ENCODE measurements at regions not wholly inside any gene's neighbourhood (a gene's known extent, or its start where the extent isn't known, plus 50 kb on each side); places are given as distances from the start of the nearest gene placed in this dataset.
A peak's percentile ranks its signal among the peaks of the same experiment; 100 is the strongest.

DNA sequence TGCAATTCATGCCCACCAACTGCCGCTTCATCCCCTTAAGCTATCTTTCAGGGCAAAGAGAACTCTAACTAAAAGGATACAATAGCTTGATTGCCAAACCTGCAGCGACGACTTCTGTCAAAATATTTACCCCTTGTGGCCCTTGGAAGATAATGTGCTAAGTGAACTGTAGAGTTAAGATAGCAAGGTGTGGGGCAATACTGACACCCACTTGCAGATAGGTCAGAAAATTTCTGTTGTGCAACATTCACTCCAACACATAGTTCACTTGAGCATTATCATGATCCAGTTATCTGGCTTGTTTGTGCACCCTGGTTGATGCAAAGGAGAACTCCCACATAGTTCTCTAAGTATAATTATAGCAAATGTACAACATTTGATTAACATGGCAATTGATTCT lies 55.6 kb downstream of the RHOXF2B start:
- H3K4me3 Mint-ChIP-seq, result no peak overlapping the region
- no CpG with 5 or more reads among the region's 3 CpGs for WGBS (ENCODE audit: insufficient coverage)
- ATAC-seq (replicated peaks in 1 of 4) (no peak), DNase-seq (no peak)
- H3K27me3 Mint-ChIP-seq, result peaks cover 18 to 39% of the 10 kb centered on the region in 2 donors
- no peak overlapping the region for H3K27ac Mint-ChIP-seq
- Histone ChIP-seq H3K27me3 (replicated peaks in 1 of 2; ENCODE audit: control insufficient read depth in 2 of 2, extremely low read depth in 1 of 2, insufficient read depth in 2 of 2, low read length in 1 of 2) (peaks cover 3 to 12% of the 10 kb centered on the region in 2 experiments), H3K4me1 (ENCODE audit: control insufficient read depth in 1 of 2, extremely low read depth in 1 of 2, insufficient read depth in 2 of 2, low read length in 2 of 2) (no peaks in the 10 kb centered on the region), H3K36me3 (ENCODE audit: control insufficient read depth in 2 of 2, extremely low read depth in 1 of 2, insufficient read depth in 1 of 2, low read length in 1 of 2) (no peaks in the 10 kb centered on the region), H3K4me3 (ENCODE audit: control insufficient read depth in 1 of 2, extremely low read depth in 1 of 2, low read length in 1 of 2) (no peak overlapping the region), H3K27ac (ENCODE audit: low read length) (no peak overlapping the region), H3K9me3 (no peaks in the 10 kb centered on the region)
- no peaks in the 10 kb centered on the region for H3K36me3 Mint-ChIP-seq
- POLR2A ChIA-PET, result no interaction called here
- H3K4me1 Mint-ChIP-seq, result no peaks in the 10 kb centered on the region
- CTCF ChIA-PET, result no interaction called here
- H3K9me3 Mint-ChIP-seq, result no peaks in the 10 kb centered on the region

DNA sequence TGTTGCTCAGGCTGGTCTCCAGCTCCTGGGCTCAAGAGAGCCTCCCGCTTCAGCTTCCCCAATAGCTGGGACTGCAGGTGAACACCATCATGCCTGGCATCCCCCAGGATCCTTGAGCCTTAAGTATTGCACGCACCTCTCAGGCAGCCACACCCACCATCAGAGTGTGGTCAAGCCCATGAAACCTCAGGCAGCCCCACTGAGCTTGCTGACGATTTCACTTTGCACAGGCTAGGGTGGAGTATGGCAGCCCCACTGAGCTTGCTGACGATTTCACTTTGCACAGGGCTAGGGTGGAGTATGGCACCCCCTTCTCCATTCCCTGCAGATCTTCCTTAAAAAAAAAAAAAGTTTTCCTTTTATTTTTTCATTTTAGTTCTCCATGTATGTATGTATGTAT lies 57.2 kb downstream of the RHOXF2B start:
- Histone ChIP-seq H3K9me3 (no peaks in the 10 kb centered on the region), H3K36me3 (ENCODE audit: control insufficient read depth in 2 of 2, extremely low read depth in 1 of 2, insufficient read depth in 1 of 2, low read length in 1 of 2) (no peaks in the 10 kb centered on the region), H3K27me3 (replicated peaks in 1 of 2; ENCODE audit: control insufficient read depth in 2 of 2, extremely low read depth in 1 of 2, insufficient read depth in 2 of 2, low read length in 1 of 2) (peaks cover 3 to 28% of the 10 kb centered on the region in 2 experiments), H3K4me1 (ENCODE audit: control insufficient read depth in 1 of 2, extremely low read depth in 1 of 2, insufficient read depth in 2 of 2, low read length in 2 of 2) (peaks cover 0 to 11% of the 10 kb centered on the region in 2 experiments), H3K27ac (ENCODE audit: low read length) (no peak overlapping the region), H3K4me3 (ENCODE audit: control insufficient read depth in 1 of 2, extremely low read depth in 1 of 2, low read length in 1 of 2) (no peak overlapping the region)
- WGBS (ENCODE audit: insufficient coverage), result no CpG with 5 or more reads among the region's 4 CpGs
- ChIA-PET CTCF (no interaction called here), POLR2A (no interaction called here)
- ATAC-seq (replicated peaks in 1 of 4) (no peak), DNase-seq (no peak)
- H3K4me1 Mint-ChIP-seq, result peaks cover 9 to 11% (median 10%) of the 10 kb centered on the region in 3 donors
- H3K36me3 Mint-ChIP-seq, result no peaks in the 10 kb centered on the region
- no peak overlapping the region for H3K4me3 Mint-ChIP-seq
- peaks cover 28 to 49% of the 10 kb centered on the region in 2 donors for H3K27me3 Mint-ChIP-seq
- no peak overlapping the region for H3K27ac Mint-ChIP-seq
- H3K9me3 Mint-ChIP-seq, result no peaks in the 10 kb centered on the region

DNA sequence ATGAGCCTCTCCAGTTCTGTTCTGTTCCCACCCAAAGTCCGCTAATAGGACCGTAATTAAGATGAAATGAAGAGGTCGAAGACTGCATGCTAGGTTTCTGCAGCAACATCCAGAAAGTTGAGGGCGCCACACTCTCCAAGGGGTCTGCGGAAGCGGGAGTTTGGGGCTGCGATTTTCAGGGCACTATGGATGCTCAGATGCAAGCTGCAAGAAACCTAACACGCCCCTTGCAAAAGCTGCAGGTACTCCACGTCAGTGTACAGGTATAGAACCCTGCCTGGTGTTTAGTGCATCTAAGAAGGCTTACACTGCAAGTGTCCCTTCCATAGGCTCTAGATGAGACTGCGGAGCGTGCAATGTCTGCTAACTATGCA lies 61.4 kb downstream of the RHOXF2B start:
- CTCF ChIA-PET, result interaction anchor here in 1 of 2 donors (0.7 kb wide), 1 partner anchor 459 kb away, joined by 5 read pairs; no protein-coding TSS in a partner anchor
- H3K36me3 Mint-ChIP-seq, result no peaks in the 10 kb centered on the region
- no peak overlapping the region for H3K27ac Mint-ChIP-seq
- peaks cover 10 to 16% (median 13%) of the 10 kb centered on the region in 3 donors for H3K4me1 Mint-ChIP-seq
- no peaks in the 10 kb centered on the region for H3K9me3 Mint-ChIP-seq
- no peak overlapping the region for H3K27ac ChIP-seq (ENCODE audit: low read length)
- peak overlapping the region; percentile 59 to 74 (median 63) for H3K4me3 Mint-ChIP-seq
- H3K27me3 Mint-ChIP-seq, result peaks cover 40 to 61% of the 10 kb centered on the region in 2 donors
- DNase-seq (no peak), ATAC-seq (replicated peaks in 1 of 4) (no peak)
- POLR2A ChIA-PET, result interaction anchor here in 1 of 2 donors (0.7 kb wide), 1 partner anchor 1473 kb away, joined by 7 read pairs; no protein-coding TSS in a partner anchor
- WGBS (ENCODE audit: insufficient coverage), result 50% methylated on average over 2 of the region's 11 CpGs
- no peaks in the 10 kb centered on the region for H3K36me3 ChIP-seq (ENCODE audit: control insufficient read depth in 2 of 2, extremely low read depth in 1 of 2, insufficient read depth in 1 of 2, low read length in 1 of 2)
- peaks cover 3 to 40% of the 10 kb centered on the region in 2 experiments for H3K27me3 ChIP-seq (replicated peaks in 1 of 2; ENCODE audit: control insufficient read depth in 2 of 2, extremely low read depth in 1 of 2, insufficient read depth in 2 of 2, low read length in 1 of 2)
- H3K4me1 ChIP-seq (ENCODE audit: control insufficient read depth in 1 of 2, extremely low read depth in 1 of 2, insufficient read depth in 2 of 2, low read length in 2 of 2), result peaks cover 0 to 17% of the 10 kb centered on the region in 2 experiments
- no peaks in the 10 kb centered on the region for H3K9me3 ChIP-seq
- H3K4me3 ChIP-seq (ENCODE audit: control insufficient read depth in 1 of 2, extremely low read depth in 1 of 2, low read length in 1 of 2), result no peak overlapping the region

DNA sequence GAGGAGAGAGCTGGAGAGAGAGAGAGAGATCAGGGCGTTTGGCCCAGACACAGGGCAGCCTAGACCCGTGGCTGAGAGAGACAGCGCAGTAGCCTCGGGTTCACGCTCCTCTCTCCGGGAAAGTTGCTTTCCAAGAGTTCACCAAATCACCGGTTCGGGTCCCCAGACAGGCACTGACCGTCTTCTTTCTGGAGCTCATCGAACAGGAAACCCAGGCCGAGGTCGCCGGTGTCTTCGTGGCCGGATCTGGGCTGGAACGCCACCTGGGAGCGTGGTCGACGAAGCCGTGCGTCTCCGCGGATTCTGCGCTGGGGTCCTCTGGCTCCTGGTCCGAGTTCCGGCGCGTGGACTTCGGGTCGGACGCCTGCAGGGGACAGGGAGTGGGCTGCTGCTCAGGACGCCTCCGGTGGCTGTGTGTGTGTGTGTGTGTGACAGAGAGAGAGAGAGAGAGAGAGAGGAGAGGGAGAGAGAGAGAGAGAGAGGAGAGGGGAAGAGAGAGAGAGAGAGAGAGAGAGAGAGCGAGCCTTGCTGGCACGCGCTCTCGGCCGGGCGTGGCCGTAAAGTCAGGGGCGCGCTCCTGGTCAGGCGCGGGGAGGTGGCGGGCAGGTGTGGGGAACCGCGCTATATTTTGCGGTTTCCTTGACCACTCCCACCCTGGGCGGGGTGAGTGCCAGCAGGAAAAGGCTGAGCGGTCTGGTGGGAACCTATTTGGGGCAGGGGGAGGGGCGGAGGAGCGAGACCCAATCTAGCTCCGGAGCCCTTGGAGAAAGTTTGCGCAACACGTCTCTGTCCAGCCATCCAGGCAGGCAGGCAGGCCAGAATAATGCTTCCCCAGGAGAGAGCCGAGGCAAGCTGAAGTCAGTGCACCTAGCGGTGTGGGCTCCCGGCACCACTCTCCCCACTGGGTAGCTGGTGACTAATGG lies 62.1 kb downstream of the RHOXF2B start:
- Histone ChIP-seq H3K4me1 (ENCODE audit: control insufficient read depth in 1 of 2, extremely low read depth in 1 of 2, insufficient read depth in 2 of 2, low read length in 2 of 2) (peaks cover 0 to 17% of the 10 kb centered on the region in 2 experiments), H3K9me3 (no peaks in the 10 kb centered on the region), H3K4me3 (ENCODE audit: control insufficient read depth in 1 of 2, extremely low read depth in 1 of 2, low read length in 1 of 2) (peak overlapping the region in 1 of 2 donors; percentile 23), H3K27me3 (replicated peaks in 1 of 2; ENCODE audit: control insufficient read depth in 2 of 2, extremely low read depth in 1 of 2, insufficient read depth in 2 of 2, low read length in 1 of 2) (peaks cover 3 to 40% of the 10 kb centered on the region in 2 experiments), H3K36me3 (ENCODE audit: control insufficient read depth in 2 of 2, extremely low read depth in 1 of 2, insufficient read depth in 1 of 2, low read length in 1 of 2) (no peaks in the 10 kb centered on the region), H3K27ac (ENCODE audit: low read length) (no peak overlapping the region)
- H3K4me1 Mint-ChIP-seq, result peaks cover 10 to 16% (median 13%) of the 10 kb centered on the region in 3 donors
- H3K36me3 Mint-ChIP-seq, result no peaks in the 10 kb centered on the region
- peak overlapping the region in 1 of 2 donors; percentile 15 for H3K27ac Mint-ChIP-seq
- H3K4me3 Mint-ChIP-seq, result peak overlapping the region; percentile 59 to 74 (median 63)
- POLR2A ChIA-PET, result no interaction called here
- peaks cover 38 to 60% of the 10 kb centered on the region in 2 donors for H3K27me3 Mint-ChIP-seq
- H3K9me3 Mint-ChIP-seq, result no peaks in the 10 kb centered on the region
- CTCF ChIA-PET, result no interaction called here
- WGBS (ENCODE audit: insufficient coverage), result 1% methylated on average over 29 of the region's 58 CpGs
- no peak for DNase-seq
- no peak for ATAC-seq (replicated peaks in 1 of 4)

GRCh38 chrX:120014354-120015130 lies 62.9 kb downstream of the RHOXF2B start:
- Histone ChIP-seq H3K4me1 (ENCODE audit: control insufficient read depth in 1 of 2, extremely low read depth in 1 of 2, insufficient read depth in 2 of 2, low read length in 2 of 2) (peaks cover 0 to 17% of the 10 kb centered on the region in 2 experiments), H3K4me3 (ENCODE audit: control insufficient read depth in 1 of 2, extremely low read depth in 1 of 2, low read length in 1 of 2) (peak overlapping the region in 1 of 2 donors; percentile 23), H3K9me3 (no peaks in the 10 kb centered on the region), H3K36me3 (ENCODE audit: control insufficient read depth in 2 of 2, extremely low read depth in 1 of 2, insufficient read depth in 1 of 2, low read length in 1 of 2) (no peaks in the 10 kb centered on the region), H3K27ac (ENCODE audit: low read length) (no peak overlapping the region), H3K27me3 (replicated peaks in 1 of 2; ENCODE audit: control insufficient read depth in 2 of 2, extremely low read depth in 1 of 2, insufficient read depth in 2 of 2, low read length in 1 of 2) (peaks cover 3 to 37% of the 10 kb centered on the region in 2 experiments)
- Mint-ChIP-seq H3K27ac (no peak overlapping the region), H3K4me3 (peak overlapping the region; percentile 59 to 74 (median 63)), H3K4me1 (peaks cover 10 to 16% (median 13%) of the 10 kb centered on the region in 3 donors), H3K27me3 (peaks cover 40 to 56% of the 10 kb centered on the region in 2 donors), H3K36me3 (no peaks in the 10 kb centered on the region), H3K9me3 (no peaks in the 10 kb centered on the region)
- POLR2A ChIA-PET, result no interaction called here
- CTCF ChIA-PET, result interaction anchor here in 1 of 2 donors (0.5 kb wide), 1 partner anchor 475 kb away, joined by 4 read pairs; no protein-coding TSS in a partner anchor
- ATAC-seq (replicated peaks in 1 of 4) (no peak), DNase-seq (no peak)
- 41% methylated on average over 7 of the region's 30 CpGs for WGBS (ENCODE audit: insufficient coverage)

- Mint-ChIP-seq H3K9me3 (no peaks in the 10 kb centered on the region), H3K27ac (no peak overlapping the region), H3K27me3 (peaks cover 39 to 51% of the 10 kb centered on the region in 2 donors), H3K36me3 (no peaks in the 10 kb centered on the region), H3K4me1 (peaks cover 16 to 20% (median 17%) of the 10 kb centered on the region in 3 donors), H3K4me3 (no peak overlapping the region)
- ATAC-seq (replicated peaks in 1 of 4) (no peak), DNase-seq (no peak)
- Histone ChIP-seq H3K27me3 (replicated peaks in 1 of 2; ENCODE audit: control insufficient read depth in 2 of 2, extremely low read depth in 1 of 2, insufficient read depth in 2 of 2, low read length in 1 of 2) (peaks cover 8 to 40% of the 10 kb centered on the region in 2 experiments), H3K9me3 (no peaks in the 10 kb centered on the region), H3K4me3 (ENCODE audit: control insufficient read depth in 1 of 2, extremely low read depth in 1 of 2, low read length in 1 of 2) (no peak overlapping the region), H3K4me1 (ENCODE audit: control insufficient read depth in 1 of 2, extremely low read depth in 1 of 2, insufficient read depth in 2 of 2, low read length in 2 of 2) (peaks cover 0 to 21% of the 10 kb centered on the region in 2 experiments), H3K36me3 (ENCODE audit: control insufficient read depth in 2 of 2, extremely low read depth in 1 of 2, insufficient read depth in 1 of 2, low read length in 1 of 2) (no peaks in the 10 kb centered on the region), H3K27ac (ENCODE audit: low read length) (no peak overlapping the region)
- POLR2A ChIA-PET, result no interaction called here
- CTCF ChIA-PET, result no interaction called here
- no CpG with 5 or more reads among the region's 6 CpGs for WGBS (ENCODE audit: insufficient coverage)
These were observed 58.2 kb upstream of the NKAP start for GRCh38 chrX:120001787-120002186.

Data from T-cell (primary cell).